CD4-positive, alpha-beta T cell treated with Interleukin-15 for 1 hour (primary cell): ENCODE measurements at regions not wholly inside any gene's neighbourhood (a gene's known extent, or its start where the extent isn't known, plus 50 kb on each side); places are given as distances from the start of the nearest gene placed in this dataset.

Experiments used
- DNase-seq: peaks from one replicate; pipeline ENCODE4 v3.0.0-alpha.2; 2020

DNA sequence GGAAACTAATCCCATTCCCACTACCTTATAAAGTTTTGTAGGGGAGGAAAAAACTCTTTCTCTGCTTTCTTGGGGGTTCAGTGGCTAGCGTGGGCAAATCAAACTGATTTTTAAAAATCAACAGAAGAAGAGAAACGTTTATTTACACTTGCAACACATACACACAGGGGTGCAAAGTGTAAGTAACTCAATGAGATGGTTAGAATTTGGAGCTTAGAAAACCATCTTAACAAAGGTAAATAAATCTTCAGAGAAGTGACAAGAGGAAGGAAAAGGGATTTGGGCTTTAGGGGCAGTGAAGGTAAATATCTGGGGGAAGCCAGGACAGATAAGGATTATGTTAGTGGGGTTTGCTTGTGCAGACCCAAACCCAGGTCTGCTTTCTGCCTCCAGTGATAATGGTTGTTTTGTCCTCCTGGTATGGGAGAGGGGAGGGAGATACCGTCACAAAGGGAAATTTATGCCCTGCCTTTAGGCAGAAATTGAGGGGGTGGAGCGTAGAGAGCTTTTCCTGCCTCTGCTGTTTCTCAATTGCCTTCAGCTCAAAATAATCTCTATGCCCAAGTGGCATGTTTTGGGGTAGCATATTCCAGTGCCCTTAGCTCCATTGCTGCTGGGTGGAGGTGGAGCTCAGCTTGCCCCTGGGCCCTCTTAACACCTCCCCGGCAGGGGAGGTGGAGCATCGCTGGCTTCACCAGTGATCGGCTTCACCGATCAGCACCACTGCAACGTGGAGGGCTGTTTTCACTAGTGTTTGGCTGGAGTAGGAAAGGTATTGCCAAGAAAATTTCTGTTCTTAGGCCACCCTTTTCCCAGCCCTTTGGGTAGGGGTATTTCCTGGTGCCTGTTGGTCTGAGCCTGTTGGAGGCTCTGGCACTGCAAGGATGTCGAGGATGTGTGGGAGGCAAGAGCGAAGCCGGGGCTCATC lies 92.2 kb downstream of the TEX51 start:
- DNase-seq, result no peak

DNA sequence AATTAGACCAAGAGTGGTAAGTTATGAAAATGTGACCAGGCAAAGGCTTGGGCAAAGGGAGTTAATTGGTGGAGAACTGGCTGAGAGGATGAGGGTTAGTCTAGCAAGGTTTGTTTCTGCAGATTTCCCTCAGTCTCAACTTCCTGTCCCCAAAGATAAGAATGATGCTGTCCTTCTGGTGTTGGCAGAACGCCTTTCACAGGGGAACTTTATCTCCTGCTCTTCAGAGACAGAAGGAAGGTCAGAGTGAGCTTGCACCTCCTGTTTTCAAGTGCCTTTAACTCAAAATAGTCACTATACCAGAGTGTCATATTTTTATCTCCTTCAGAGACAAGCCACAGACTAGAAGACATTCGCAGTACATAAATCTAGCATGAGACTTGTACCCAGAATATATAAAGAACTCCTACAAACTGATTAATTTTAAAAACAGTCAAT lies 95.7 kb downstream of the TEX51 start:
- DNase-seq, result no peak

DNA sequence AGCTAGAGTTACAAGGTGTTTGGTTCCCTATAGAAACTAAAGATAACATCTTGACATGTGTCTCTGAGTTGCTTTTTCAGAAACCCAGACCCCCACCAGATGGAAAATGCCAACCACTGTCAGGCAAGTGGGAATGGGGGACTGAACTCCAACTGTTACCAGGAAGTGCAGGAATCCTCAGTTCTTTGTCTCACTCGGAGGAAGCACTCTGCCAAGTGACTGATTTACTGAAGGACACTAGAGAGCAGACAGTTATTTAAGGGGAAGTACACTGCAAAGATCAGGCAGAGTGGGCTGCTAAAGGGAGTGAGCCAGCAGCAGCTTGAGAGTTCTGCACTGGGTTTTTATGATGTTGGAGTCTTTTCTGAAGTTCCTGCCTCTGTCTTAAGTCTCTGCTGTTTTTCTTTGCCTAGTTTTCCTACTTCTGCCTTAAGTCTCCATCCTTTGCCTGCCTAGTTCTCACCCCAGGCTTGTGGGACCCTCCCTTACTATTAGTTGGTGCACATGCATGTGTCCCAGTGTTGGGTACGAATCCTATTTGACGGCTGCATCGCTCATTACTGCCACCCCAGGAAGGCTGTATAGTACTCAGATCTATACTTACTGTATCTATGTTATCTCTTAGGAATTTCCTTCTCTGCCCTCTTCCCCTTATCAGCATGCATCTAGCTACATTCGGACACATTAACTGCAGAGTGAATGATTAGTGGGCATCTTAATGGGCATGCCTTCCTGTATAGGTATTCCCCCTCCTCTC lies 97.1 kb downstream of the TEX51 start:
- DNase-seq, result no peak

DNA sequence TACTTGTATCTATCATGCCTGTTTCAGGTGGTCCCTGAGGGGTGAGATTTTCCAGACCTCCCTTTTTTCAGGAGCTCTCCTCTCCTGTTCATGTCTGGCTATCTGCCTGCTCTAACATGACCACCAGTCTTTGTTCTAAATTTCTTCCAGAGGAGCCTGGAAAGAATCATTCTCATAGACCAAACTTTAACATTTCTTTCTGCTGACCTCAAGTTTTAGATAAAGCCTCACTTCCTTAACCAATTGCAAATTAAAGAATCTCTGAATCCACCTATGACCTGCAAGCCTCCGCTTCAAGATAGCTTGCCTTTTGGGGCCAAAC lies 97.6 kb downstream of the TEX51 start:
- DNase-seq, result no peak
